ENCODE measurements at regions not wholly inside any gene's neighbourhood (a gene's known extent, or its start where the extent isn't known, plus 50 kb on each side); places are given as distances from the start of the nearest gene placed in this dataset.

DNA sequence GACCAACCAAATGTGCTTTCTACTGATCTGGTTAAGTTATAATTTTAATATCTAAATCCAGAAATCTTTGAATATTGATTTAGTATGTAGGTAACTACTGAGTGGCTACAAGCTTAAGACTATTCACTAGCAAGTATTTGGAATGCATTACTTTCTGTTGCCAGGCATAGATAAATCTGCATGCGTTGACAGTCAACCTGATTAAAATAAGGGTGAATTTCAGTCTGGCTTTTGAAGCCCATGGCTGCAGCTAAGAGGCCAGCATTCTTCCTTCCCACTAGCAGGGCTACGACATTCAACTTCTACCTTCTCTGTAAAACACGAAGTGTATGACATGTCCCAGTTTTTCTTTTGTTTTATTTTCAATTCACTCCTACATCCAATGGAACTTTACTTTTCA, 340.6 kb downstream of the EPHA4 start:
- no peak overlapping the region for H3K27ac ChIP-seq
- WGBS, 3 donors: 54 to 63% (median 58%) methylated on average over 3 of the region's 3 CpGs
- TF ChIP-seq POLR2A (IDR thresholded peaks at IDR 0.05): no peak
- no peaks in the 10 kb centered on the region for H3K4me1 ChIP-seq (ENCODE audit: insufficient read depth)
- H3K9me3 ChIP-seq: no peaks in the 10 kb centered on the region
- no peaks in the 10 kb centered on the region for H3K36me3 ChIP-seq
- no peaks in the 10 kb centered on the region for H3K27me3 ChIP-seq
- intact Hi-C loops (cut with DNase I): no loop called here
- no peak overlapping the region for H3K4me3 ChIP-seq
- DNase-seq: no peak

DNA sequence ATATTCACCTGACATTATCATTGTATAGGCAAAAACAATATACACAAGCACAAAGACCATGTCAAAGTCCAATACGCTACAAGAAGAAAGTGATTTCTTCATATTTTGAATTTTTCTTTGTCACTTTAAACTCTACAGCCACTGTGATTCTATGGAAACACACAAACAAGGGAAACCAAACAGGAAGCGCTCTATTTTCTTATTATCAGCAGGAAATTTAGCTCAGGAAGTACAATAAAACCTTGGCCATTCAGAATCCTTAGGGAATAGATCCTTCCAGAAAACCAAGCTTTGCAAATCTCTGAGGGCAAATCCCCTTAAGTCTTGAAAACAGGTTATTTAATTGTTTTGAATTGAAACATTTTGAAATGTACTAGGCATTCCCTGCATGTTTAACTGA, 336.2 kb downstream of the EPHA4 start:
- H3K27me3 ChIP-seq: no peaks in the 10 kb centered on the region
- no peak overlapping the region for H3K27ac ChIP-seq
- 82 to 86% (median 85%) methylated on average over 2 of the region's 2 CpGs for WGBS, 3 donors
- DNase-seq: no peak
- no peaks in the 10 kb centered on the region for H3K9me3 ChIP-seq
- no peaks in the 10 kb centered on the region for H3K4me1 ChIP-seq (ENCODE audit: insufficient read depth)
- TF ChIP-seq, protein P1, sequence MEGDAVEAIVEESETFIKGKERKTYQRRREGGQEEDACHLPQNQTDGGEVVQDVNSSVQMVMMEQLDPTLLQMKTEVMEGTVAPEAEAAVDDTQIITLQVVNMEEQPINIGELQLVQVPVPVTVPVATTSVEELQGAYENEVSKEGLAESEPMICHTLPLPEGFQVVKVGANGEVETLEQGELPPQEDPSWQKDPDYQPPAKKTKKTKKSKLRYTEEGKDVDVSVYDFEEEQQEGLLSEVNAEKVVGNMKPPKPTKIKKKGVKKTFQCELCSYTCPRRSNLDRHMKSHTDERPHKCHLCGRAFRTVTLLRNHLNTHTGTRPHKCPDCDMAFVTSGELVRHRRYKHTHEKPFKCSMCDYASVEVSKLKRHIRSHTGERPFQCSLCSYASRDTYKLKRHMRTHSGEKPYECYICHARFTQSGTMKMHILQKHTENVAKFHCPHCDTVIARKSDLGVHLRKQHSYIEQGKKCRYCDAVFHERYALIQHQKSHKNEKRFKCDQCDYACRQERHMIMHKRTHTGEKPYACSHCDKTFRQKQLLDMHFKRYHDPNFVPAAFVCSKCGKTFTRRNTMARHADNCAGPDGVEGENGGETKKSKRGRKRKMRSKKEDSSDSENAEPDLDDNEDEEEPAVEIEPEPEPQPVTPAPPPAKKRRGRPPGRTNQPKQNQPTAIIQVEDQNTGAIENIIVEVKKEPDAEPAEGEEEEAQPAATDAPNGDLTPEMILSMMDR (IDR thresholded peaks at IDR 0.05): no peak
- TF ChIP-seq POLR2A (IDR thresholded peaks at IDR 0.05) (no peak), EP300 (IDR thresholded peaks at IDR 0.05) (no peak)
- no peaks in the 10 kb centered on the region for H3K36me3 ChIP-seq
- H3K4me3 ChIP-seq: no peak overlapping the region
- intact Hi-C loops (cut with DNase I): no loop called here

DNA sequence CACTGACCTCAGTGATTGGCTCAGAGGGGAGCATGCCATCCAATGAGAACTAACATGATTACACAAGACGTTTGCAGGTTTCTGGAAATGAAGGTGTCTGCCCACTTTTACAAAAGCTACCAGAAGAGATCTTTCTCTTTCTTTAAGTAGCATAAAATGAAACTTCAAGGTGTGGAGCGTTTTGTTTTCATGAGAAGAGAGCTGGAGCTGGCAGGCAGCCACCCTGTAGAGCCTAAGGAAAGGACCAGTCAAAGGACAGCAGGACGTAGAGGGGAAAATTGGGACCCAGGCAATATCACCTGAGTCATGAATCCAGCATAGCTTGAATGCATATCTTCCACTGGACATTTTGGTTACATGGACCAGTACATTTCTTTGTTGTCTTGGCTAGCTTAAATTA, 331.0 kb downstream of the EPHA4 start:
- H3K36me3 ChIP-seq: no peaks in the 10 kb centered on the region
- WGBS, 3 donors: 66 to 72% (median 68%) methylated on average over 3 of the region's 3 CpGs
- no peaks in the 10 kb centered on the region for H3K9me3 ChIP-seq
- no peak overlapping the region for H3K4me3 ChIP-seq
- intact Hi-C loops (cut with DNase I): no loop called here
- no peak overlapping the region for H3K27ac ChIP-seq
- no peaks in the 10 kb centered on the region for H3K4me1 ChIP-seq (ENCODE audit: insufficient read depth)
- no peaks in the 10 kb centered on the region for H3K27me3 ChIP-seq
- no peak for DNase-seq
- TF ChIP-seq EP300 (IDR thresholded peaks at IDR 0.05) (no peak), POLR2A (IDR thresholded peaks at IDR 0.05) (no peak)
- TF ChIP-seq, protein P1 (IDR thresholded peaks at IDR 0.05): no peak

DNA sequence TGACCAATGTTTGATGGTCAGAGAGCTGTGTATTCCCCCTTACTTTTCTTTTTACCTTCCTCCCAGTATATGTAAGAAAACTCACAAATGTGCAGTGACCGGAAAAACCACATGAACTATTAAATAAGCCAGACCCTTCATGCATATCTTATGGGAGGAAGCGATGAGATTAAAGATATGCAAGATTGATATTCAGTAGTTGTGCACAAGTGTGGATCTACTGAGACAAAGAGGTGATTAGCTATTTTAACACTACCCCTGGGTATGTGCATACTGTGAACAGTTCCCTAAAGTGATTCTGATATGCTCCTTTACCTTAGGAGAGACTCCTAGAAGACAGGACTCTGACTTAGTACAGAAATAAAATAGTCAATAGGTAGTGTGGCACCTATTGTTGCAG, 328.3 kb downstream of the EPHA4 start:
- TF ChIP-seq, protein P1 (IDR thresholded peaks at IDR 0.05): no peak
- TF ChIP-seq POLR2A (IDR thresholded peaks at IDR 0.05): no peak
- no peak for TF ChIP-seq EP300 (IDR thresholded peaks at IDR 0.05)
- WGBS, 3 donors: 93 to 94% (median 93%) methylated on average over 2 of the region's 2 CpGs
- Histone ChIP-seq H3K4me3 (no peak overlapping the region), H3K27ac (no peak overlapping the region), H3K27me3 (no peaks in the 10 kb centered on the region), H3K9me3 (no peaks in the 10 kb centered on the region), H3K36me3 (no peaks in the 10 kb centered on the region), H3K4me1 (ENCODE audit: insufficient read depth) (no peaks in the 10 kb centered on the region)
- intact Hi-C loops (cut with DNase I): no loop called here
- no peak for DNase-seq

DNA sequence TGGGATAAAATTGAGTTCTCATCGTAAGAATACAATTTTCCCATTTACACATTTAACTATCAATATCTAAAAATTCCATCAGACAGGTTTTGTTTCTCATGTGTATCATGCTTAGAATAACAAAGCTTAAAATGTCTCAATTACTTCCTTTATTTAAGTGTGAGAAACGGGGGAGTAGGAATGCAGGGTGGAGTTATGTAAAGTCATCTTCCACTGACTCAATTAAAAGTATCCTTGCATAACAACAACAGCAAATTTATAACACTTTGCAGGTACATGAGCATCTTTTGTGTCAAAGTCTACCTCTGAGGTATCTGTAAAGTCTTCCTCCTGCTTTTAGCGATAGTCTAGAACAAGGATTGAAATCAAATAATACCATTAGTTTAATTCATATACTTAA, 327.1 kb downstream of the EPHA4 start:
- Histone ChIP-seq H3K9me3 (no peaks in the 10 kb centered on the region), H3K27me3 (no peaks in the 10 kb centered on the region), H3K27ac (no peak overlapping the region), H3K4me1 (ENCODE audit: insufficient read depth) (no peaks in the 10 kb centered on the region), H3K36me3 (no peaks in the 10 kb centered on the region), H3K4me3 (no peak overlapping the region)
- DNase-seq: no peak
- WGBS, 3 donors: 71 to 76% (median 76%) methylated on average over 3 of the region's 3 CpGs
- intact Hi-C loops (cut with DNase I): no loop called here
- TF ChIP-seq, protein P1 (IDR thresholded peaks at IDR 0.05): no peak
- TF ChIP-seq EP300 (IDR thresholded peaks at IDR 0.05): no peak
- no peak for TF ChIP-seq POLR2A (IDR thresholded peaks at IDR 0.05)
